Fibroblast of the aortic adventitia (primary cell): ENCODE measurements at regions not wholly inside any gene's neighbourhood (a gene's known extent, or its start where the extent isn't known, plus 50 kb on each side); places are given as distances from the start of the nearest gene placed in this dataset.
A peak's percentile ranks its signal among the peaks of the same experiment; 100 is the strongest.

Experiments used
- DNase-seq: peaks from one replicate; pipeline ENCODE4 v3.0.0-alpha.2; 2010; ENCODE audit warnings: low read depth
- H3K4me3 ChIP-seq: 2 replicates; pipeline ENCODE4 v1.5.1; 2011; ENCODE audit warnings: low read depth, mild to moderate bottlenecking, control low read depth, low read length, moderate library complexity
- CTCF ChIP-seq: IDR thresholded peaks from 2 replicates; pipeline ENCODE4 v1.5.1; 2011; ENCODE audit warnings: mild to moderate bottlenecking, low read length, control low read depth, inconsistent platforms; ENCODE audit not compliant: insufficient read depth

DNA sequence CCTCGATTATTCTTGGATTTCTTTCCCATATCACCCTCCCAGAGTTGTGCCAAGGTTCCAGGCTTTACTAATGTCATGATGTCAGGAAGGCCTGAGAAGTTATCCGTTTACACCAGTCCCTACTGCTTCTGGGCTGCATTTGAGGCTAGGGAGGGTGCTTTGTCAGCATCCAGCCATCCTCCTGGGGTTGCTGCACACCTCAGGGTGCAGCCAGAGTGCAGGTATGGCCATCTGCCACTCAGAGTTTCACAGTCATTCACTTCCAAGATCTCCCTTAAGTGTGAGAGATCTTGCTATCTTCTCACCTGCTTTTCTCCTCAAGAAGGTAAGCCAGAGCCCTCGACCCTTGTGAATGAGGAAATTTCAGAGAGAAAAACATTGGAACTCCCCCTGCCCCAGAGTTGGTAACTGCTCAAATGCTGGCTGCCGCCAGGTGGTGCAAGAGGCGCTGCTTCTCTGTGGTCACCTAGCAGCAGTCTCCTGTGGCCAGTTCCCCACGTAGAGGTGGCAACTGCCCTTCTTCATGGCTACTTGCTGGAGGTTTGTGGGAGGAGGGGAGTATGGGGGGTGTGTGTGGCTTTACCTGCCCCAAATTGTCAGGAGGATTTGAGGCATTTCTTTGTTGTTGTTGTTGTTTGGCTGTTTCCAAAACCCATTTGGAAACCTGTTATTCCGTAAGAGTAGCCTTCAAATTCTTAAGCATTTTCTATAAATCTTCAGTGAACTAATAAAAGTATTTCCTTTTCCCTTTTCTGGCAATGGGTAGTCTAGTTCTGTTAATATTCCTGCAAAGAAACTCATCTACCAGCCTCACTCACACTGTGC lies 259.6 kb upstream of the DMRT1 start:
- peak; percentile 23 for TF ChIP-seq CTCF
- no peak for DNase-seq
- H3K4me3 ChIP-seq: no peak overlapping the region

DNA sequence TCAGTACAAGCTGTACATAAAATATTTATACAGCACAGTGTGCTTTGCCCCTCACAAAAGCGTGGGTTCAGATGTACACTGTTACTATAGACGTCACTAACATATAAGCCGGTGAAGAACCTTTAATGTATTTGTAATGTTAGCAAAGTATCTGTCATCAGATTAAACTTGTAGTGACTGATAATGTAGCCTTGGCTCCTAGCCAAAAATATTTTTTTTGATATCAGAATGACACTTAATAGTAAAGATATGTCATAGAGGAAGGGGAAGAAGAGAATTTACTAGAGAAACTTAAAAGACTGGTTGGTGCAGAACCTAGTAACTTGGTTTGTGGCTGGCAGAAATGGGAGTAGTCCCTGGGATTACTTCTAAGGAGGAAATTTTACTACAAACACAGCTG lies 258.7 kb upstream of the DMRT1 start:
- H3K4me3 ChIP-seq: no peak overlapping the region
- DNase-seq: no peak
- TF ChIP-seq CTCF: no peak

DNA sequence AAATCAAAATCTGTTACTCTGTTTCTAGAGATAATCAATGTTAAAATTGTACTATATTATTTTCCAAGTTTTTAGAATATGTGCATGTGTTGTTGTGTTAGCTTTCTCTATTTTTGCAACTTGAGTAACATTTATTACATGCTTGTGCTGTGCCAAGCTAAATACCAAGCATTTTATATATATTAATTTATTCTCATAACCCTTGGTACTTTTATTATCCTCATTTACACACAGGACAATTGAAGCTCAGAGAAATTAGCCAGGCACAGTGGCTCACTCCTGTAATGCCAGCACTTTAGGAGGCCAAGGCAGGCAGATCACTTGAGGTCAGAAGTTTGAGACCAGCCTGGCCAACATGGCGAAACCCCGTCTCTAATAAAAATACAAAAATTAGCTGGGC lies 254.0 kb upstream of the DMRT1 start:
- no peak for TF ChIP-seq CTCF
- DNase-seq: no peak
- H3K4me3 ChIP-seq: no peak overlapping the region

GRCh38 chr9:588981-589380 lies 252.5 kb upstream of the DMRT1 start:
- H3K4me3 ChIP-seq: no peak overlapping the region
- no peak for TF ChIP-seq CTCF
- no peak for DNase-seq

- no peak for TF ChIP-seq CTCF
- H3K4me3 ChIP-seq: no peak overlapping the region
- peak; percentile 90 for DNase-seq
These were observed 251.8 kb upstream of the DMRT1 start for GRCh38 chr9:589723-590122.

DNA sequence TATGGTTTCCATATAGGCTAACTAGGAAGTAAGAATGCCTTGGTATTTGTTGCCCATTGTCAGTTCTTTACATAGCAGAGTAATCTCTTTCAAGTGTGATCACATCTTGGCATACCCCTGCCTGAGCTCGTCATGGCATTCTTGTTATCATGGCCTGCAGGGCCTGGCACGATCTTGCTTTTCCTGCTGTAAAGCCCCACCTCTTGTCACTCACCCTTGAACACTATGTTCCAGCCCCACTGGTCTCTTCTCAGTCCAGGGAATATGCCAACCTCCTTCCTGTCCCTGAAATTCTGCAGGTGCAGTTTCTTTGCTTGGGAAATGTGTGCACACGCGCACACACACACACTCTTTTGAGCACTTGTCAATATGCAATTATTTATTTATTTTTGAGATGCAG lies 250.2 kb upstream of the DMRT1 start:
- H3K4me3 ChIP-seq: no peak overlapping the region
- no peak for TF ChIP-seq CTCF
- DNase-seq: peak; percentile 15

DNA sequence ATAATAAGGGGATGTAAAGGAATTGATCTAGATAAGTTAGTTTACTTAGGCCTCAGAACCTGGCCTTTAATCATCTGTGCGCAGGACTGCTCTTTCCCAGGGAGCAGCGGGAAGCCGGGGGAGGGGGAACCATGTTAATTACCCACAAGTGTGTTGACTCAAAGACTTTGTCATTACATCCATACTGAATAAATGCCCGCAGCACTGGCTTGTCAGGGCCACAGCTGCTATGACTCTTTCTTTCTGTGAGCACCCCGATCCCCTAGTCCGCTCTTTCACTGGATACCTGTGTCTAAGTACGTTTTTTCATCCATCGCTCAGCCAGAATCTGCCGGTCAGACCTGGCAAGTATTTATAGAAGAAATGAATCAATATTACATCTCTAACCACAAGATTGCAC lies 249.3 kb upstream of the DMRT1 start:
- no peak for TF ChIP-seq CTCF
- DNase-seq: no peak
- H3K4me3 ChIP-seq: no peak overlapping the region
